ENCODE measurements at regions not wholly inside any gene's neighbourhood (a gene's known extent, or its start where the extent isn't known, plus 50 kb on each side); places are given as distances from the start of the nearest gene placed in this dataset.

DNA sequence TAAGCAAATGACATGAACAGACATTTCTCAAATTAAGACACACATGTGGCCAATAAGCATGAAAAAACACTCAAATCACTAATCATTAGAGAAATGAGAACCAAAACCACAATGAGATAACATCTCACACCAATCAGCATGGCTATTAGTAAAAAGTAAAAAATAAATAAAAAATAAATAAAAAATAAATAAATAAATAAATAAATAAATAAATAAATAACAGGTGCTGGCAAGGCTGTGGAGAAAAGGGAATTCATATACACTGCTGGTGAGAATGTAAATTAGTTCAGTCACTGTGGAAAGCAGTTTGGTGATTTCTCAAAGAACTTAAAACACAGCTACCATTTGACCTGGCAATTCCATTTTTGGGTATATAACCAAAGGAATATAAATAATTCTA is 167.1 kb upstream of the CNKSR2 start (continued):
- TF ChIP-seq, protein P1, sequence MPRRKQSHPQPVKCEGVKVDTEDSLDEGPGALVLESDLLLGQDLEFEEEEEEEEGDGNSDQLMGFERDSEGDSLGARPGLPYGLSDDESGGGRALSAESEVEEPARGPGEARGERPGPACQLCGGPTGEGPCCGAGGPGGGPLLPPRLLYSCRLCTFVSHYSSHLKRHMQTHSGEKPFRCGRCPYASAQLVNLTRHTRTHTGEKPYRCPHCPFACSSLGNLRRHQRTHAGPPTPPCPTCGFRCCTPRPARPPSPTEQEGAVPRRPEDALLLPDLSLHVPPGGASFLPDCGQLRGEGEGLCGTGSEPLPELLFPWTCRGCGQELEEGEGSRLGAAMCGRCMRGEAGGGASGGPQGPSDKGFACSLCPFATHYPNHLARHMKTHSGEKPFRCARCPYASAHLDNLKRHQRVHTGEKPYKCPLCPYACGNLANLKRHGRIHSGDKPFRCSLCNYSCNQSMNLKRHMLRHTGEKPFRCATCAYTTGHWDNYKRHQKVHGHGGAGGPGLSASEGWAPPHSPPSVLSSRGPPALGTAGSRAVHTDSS (tag by site-specific recombination; IDR thresholded peaks at IDR 0.05): no peak
- TF ChIP-seq, protein P2, sequence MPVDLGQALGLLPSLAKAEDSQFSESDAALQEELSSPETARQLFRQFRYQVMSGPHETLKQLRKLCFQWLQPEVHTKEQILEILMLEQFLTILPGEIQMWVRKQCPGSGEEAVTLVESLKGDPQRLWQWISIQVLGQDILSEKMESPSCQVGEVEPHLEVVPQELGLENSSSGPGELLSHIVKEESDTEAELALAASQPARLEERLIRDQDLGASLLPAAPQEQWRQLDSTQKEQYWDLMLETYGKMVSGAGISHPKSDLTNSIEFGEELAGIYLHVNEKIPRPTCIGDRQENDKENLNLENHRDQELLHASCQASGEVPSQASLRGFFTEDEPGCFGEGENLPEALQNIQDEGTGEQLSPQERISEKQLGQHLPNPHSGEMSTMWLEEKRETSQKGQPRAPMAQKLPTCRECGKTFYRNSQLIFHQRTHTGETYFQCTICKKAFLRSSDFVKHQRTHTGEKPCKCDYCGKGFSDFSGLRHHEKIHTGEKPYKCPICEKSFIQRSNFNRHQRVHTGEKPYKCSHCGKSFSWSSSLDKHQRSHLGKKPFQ (tag by site-specific recombination; IDR thresholded peaks at IDR 0.05): no peak
- TF ChIP-seq ZNF19 (tag by site-specific recombination; IDR thresholded peaks at IDR 0.05; ENCODE audit: low read depth) (no peak), OSR2 (tag by site-specific recombination; IDR thresholded peaks at IDR 0.05) (no peak), ZNF549 (tag by site-specific recombination; IDR thresholded peaks at IDR 0.05) (no peak), GLIS2 (tag by site-specific recombination; IDR thresholded peaks at IDR 0.05) (no peak), ZNF311 (tag by site-specific recombination; IDR thresholded peaks at IDR 0.05; ENCODE audit: borderline replicate concordance) (no peak), ZNF791 (tag by site-specific recombination; IDR thresholded peaks at IDR 0.05) (no peak), ZNF175 (tag by site-specific recombination; IDR thresholded peaks at IDR 0.05) (no peak), ZNF560 (tag by site-specific recombination; IDR thresholded peaks at IDR 0.05; ENCODE audit: borderline replicate concordance) (peak; percentile 30; the same call in 1 of the 2 replicates), ZNF394 (tag by site-specific recombination; IDR thresholded peaks at IDR 0.05; ENCODE audit: borderline replicate concordance) (peak; percentile 52; the same call in 1 of the 2 replicates), KLF10 (tag by site-specific recombination; IDR thresholded peaks at IDR 0.05) (no peak), ZNF426 (tag by site-specific recombination; IDR thresholded peaks at IDR 0.05) (peak; percentile 48), ZNF544 (tag by site-specific recombination; IDR thresholded peaks at IDR 0.05) (no peak), ZNF624 (tag by site-specific recombination; IDR thresholded peaks at IDR 0.05) (no peak), ZNF768 (tag by site-specific recombination; IDR thresholded peaks at IDR 0.05) (no peak), ZBTB8A (tag by site-specific recombination; IDR thresholded peaks at IDR 0.05) (no peak), ZNF707 (tag by site-specific recombination; IDR thresholded peaks at IDR 0.05) (no peak), ZNF341 (tag by site-specific recombination; IDR thresholded peaks at IDR 0.05; ENCODE audit: low read depth) (no peak), ZNF140 (tag by site-specific recombination; IDR thresholded peaks at IDR 0.05) (peak; percentile 19; the same call in 1 of the 2 replicates), ZNF423 (tag by site-specific recombination; IDR thresholded peaks at IDR 0.05) (no peak)
- TF ChIP-seq, protein P3, sequence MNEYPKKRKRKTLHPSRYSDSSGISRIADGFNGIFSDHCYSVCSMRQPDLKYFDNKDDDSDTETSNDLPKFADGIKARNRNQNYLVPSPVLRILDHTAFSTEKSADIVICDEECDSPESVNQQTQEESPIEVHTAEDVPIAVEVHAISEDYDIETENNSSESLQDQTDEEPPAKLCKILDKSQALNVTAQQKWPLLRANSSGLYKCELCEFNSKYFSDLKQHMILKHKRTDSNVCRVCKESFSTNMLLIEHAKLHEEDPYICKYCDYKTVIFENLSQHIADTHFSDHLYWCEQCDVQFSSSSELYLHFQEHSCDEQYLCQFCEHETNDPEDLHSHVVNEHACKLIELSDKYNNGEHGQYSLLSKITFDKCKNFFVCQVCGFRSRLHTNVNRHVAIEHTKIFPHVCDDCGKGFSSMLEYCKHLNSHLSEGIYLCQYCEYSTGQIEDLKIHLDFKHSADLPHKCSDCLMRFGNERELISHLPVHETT (tag by site-specific recombination; IDR thresholded peaks at IDR 0.05): no peak
- TF ChIP-seq, protein P4, sequence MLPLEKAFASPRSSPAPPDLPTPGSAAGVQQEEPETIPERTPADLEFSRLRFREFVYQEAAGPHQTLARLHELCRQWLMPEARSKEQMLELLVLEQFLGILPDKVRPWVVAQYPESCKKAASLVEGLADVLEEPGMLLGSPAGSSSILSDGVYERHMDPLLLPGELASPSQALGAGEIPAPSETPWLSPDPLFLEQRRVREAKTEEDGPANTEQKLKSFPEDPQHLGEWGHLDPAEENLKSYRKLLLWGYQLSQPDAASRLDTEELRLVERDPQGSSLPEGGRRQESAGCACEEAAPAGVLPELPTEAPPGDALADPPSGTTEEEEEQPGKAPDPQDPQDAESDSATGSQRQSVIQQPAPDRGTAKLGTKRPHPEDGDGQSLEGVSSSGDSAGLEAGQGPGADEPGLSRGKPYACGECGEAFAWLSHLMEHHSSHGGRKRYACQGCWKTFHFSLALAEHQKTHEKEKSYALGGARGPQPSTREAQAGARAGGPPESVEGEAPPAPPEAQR (tag by site-specific recombination; IDR thresholded peaks at IDR 0.05): no peak
- TF ChIP-seq, protein P5, sequence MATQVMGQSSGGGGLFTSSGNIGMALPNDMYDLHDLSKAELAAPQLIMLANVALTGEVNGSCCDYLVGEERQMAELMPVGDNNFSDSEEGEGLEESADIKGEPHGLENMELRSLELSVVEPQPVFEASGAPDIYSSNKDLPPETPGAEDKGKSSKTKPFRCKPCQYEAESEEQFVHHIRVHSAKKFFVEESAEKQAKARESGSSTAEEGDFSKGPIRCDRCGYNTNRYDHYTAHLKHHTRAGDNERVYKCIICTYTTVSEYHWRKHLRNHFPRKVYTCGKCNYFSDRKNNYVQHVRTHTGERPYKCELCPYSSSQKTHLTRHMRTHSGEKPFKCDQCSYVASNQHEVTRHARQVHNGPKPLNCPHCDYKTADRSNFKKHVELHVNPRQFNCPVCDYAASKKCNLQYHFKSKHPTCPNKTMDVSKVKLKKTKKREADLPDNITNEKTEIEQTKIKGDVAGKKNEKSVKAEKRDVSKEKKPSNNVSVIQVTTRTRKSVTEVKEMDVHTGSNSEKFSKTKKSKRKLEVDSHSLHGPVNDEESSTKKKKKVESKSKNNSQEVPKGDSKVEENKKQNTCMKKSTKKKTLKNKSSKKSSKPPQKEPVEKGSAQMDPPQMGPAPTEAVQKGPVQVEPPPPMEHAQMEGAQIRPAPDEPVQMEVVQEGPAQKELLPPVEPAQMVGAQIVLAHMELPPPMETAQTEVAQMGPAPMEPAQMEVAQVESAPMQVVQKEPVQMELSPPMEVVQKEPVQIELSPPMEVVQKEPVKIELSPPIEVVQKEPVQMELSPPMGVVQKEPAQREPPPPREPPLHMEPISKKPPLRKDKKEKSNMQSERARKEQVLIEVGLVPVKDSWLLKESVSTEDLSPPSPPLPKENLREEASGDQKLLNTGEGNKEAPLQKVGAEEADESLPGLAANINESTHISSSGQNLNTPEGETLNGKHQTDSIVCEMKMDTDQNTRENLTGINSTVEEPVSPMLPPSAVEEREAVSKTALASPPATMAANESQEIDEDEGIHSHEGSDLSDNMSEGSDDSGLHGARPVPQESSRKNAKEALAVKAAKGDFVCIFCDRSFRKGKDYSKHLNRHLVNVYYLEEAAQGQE (tag by site-specific recombination; IDR thresholded peaks at IDR 0.05): no peak
- TF ChIP-seq, protein P6, sequence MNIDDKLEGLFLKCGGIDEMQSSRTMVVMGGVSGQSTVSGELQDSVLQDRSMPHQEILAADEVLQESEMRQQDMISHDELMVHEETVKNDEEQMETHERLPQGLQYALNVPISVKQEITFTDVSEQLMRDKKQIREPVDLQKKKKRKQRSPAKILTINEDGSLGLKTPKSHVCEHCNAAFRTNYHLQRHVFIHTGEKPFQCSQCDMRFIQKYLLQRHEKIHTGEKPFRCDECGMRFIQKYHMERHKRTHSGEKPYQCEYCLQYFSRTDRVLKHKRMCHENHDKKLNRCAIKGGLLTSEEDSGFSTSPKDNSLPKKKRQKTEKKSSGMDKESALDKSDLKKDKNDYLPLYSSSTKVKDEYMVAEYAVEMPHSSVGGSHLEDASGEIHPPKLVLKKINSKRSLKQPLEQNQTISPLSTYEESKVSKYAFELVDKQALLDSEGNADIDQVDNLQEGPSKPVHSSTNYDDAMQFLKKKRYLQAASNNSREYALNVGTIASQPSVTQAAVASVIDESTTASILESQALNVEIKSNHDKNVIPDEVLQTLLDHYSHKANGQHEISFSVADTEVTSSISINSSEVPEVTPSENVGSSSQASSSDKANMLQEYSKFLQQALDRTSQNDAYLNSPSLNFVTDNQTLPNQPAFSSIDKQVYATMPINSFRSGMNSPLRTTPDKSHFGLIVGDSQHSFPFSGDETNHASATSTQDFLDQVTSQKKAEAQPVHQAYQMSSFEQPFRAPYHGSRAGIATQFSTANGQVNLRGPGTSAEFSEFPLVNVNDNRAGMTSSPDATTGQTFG (tag by site-specific recombination; IDR thresholded peaks at IDR 0.05; ENCODE audit: borderline replicate concordance): no peak

Data from HEK293 (cell line).